Right cardiac atrium (tissue), 5 donors: ENCODE measurements at regions not wholly inside any gene's neighbourhood (a gene's known extent, or its start where the extent isn't known, plus 50 kb on each side); places are given as distances from the start of the nearest gene placed in this dataset.
"Not testable (repeated sequence)": the region's sequence is repeated elsewhere in the genome, so short reads cannot be mapped to it uniquely, and the experiment has no call there.

Source experiments
- ATAC-seq, 2 donors: fragments of 200-7000 bp; cut with Tn5 transposase; one replicate each; pipeline versions ENCODE4 v1.8.0 to v1.9.1; 2020; ENCODE audit warnings: moderate library complexity in 2 of 2, mild to moderate bottlenecking in 1 of 2
- DNase-seq, 3 donors: peaks; one replicate each; pipeline ENCODE4 v3.0.0-alpha.2; 2020
- H3K27ac ChIP-seq: one replicate; pipeline ENCODE4 v1.5.1; 2013; ENCODE audit warnings: mild to moderate bottlenecking, low read length, control low read depth, moderate library complexity
- H3K27me3 ChIP-seq: one replicate; pipeline ENCODE4 v1.6.1; 2013; ENCODE audit not compliant: control insufficient read depth, insufficient read depth
- H3K4me1 ChIP-seq: one replicate; pipeline ENCODE4 v1.6.1; 2013; ENCODE audit warnings: low read length; ENCODE audit not compliant: control insufficient read depth, insufficient read depth
- H3K4me3 ChIP-seq: one replicate; pipeline ENCODE4 v1.5.1; 2013; ENCODE audit warnings: low read length, control low read depth
- H3K9me3 ChIP-seq: one replicate; pipeline ENCODE4 v1.6.1; 2013; ENCODE audit warnings: low read length; ENCODE audit not compliant: control insufficient read depth
- WGBS: extraction: QIAGEN DNeasy Blood & Tissue Kit; methylation state at CpG from one replicate; pipeline ENCODE4 v1.1.7; 2013; 5-methylcytosine and 5-hydroxymethylcytosine counted together
- intact Hi-C, 4 donors: fragments of 100-400 bp; cut with DNase I; formaldehyde crosslinking; loops; one replicate each; pipeline versions ENCODE4 v1.11.0 to v1.14.0; 2022 to 2023
- donor health status: healthy with polysubstance abuse.
- donor health status: DM: no; HTN: yes; CAD: no.
- donor health status: DM: no; HTN: no; CAD: no.
- donor health status: DM: no; HTN: yes; CAD: no; lungs with severe emphysema.
- donor health status: DM: yes; HTN: yes; CAD: no.

DNA sequence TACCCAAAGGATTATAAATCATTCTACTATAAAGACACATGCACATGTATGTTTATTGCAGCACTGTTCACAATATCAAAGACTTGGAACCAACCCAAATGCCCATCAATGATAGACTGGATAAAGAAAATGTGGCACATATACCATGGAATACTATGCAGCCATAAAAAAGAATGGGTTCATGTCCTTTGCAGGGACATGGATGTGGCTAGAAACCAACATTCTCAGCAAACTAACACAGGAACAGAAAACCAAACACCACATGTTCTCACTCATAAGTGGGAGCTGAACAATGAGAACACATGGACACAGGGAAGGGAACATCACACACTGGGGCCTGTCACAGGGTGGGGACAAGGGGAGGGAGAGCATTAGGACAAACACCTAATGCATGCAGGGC, 145.9 kb upstream of the RFC3 start:
- DNase-seq, H3K4me3 ChIP-seq, H3K9me3 ChIP-seq, H3K27me3 ChIP-seq, intact Hi-C loops, H3K27ac ChIP-seq, H3K4me1 ChIP-seq, ATAC-seq: not testable (repeated sequence)

GRCh38 chr13:33676045-33676989, 141.6 kb upstream of the RFC3 start:
- H3K4me3 ChIP-seq: peak overlapping the region; percentile 79
- H3K9me3 ChIP-seq: no peaks in the 10 kb centered on the region
- intact Hi-C loops: loop anchor here in 1 of 4 donors (5.0 kb wide), 1 partner anchor 49 kb away; no protein-coding TSS in a partner anchor
- DNase-seq: peak; percentile 52 to 80 (median 59)
- no peaks in the 10 kb centered on the region for H3K27me3 ChIP-seq
- WGBS: 7% methylated on average over 13 of the region's 13 CpGs
- peak; percentile 95 to 97 for ATAC-seq
- H3K4me1 ChIP-seq: peaks cover 5% of the 10 kb centered on the region
- peak overlapping the region; percentile 63 for H3K27ac ChIP-seq

- Histone ChIP-seq H3K4me3 (peak overlapping the region; percentile 79), H3K9me3 (no peaks in the 10 kb centered on the region), H3K27ac (no peak overlapping the region), H3K4me1 (peaks cover 5% of the 10 kb centered on the region), H3K27me3 (no peaks in the 10 kb centered on the region)
- 57% methylated on average over 1 of the region's 1 CpG for WGBS
- no peak for ATAC-seq
- no peak for DNase-seq
- intact Hi-C loops: loop anchor here in 1 of 4 donors (5.0 kb wide), 1 partner anchor 50 kb away; no protein-coding TSS in a partner anchor
Measured at GRCh38 chr13:33677215-33677614, 140.7 kb upstream of the RFC3 start.

GRCh38 chr13:33678084-33678483, 139.9 kb upstream of the RFC3 start:
- H3K27ac ChIP-seq: no peak overlapping the region
- H3K4me3 ChIP-seq: no peak overlapping the region
- H3K9me3 ChIP-seq: no peaks in the 10 kb centered on the region
- ATAC-seq (no peak), DNase-seq (no peak)
- no peaks in the 10 kb centered on the region for H3K27me3 ChIP-seq
- 86% methylated on average over 9 of the region's 9 CpGs for WGBS
- peaks cover 5% of the 10 kb centered on the region for H3K4me1 ChIP-seq
- intact Hi-C loops: loop anchor here in 1 of 4 donors (5.0 kb wide), 1 partner anchor 51 kb away; no protein-coding TSS in a partner anchor

DNA sequence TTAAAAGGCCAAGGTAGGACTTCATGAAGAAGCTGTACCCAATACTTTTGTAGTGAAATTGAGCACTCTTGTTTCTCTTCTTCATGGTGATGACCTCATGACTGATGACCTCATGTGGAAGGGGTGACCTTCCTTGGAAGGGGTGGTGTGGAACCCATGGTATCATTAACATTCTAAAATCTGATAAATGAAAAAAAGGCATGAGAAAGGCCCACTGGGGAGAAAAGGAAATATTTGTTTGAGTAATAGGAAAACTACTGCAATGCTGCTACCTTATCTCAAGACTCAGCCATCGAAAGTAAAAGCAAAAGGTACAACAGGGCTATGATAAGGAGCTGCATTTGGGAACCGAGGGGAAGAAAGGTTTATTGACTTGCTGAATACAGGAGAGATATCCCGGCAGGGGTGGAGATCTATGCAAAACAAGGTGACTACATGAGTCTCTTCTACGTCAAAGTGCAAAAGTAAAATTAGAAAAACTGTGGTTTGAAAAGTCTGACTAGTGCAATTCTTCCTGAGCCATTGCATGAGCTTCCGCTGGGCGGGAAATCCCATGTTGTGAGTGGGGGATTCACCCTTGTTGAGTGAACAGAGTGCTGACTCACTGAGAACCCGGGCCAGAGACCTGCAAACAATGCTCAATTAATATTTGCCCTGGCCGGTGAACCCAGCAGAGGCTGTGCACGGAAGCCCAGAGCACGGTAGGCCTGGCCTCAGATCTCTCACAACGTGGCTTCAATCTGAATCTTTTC, 138.9 kb upstream of the RFC3 start:
- no peaks in the 10 kb centered on the region for H3K9me3 ChIP-seq
- peaks cover 5% of the 10 kb centered on the region for H3K4me1 ChIP-seq
- 47% methylated on average over 11 of the region's 11 CpGs for WGBS
- H3K27ac ChIP-seq: peak overlapping the region; percentile 45
- no peak overlapping the region for H3K4me3 ChIP-seq
- DNase-seq (peak; percentile 67 to 75 (median 69)), ATAC-seq (peak; percentile 69 to 88)
- no peaks in the 10 kb centered on the region for H3K27me3 ChIP-seq
- intact Hi-C loops: loop anchor here in 1 of 4 donors (5.0 kb wide), 1 partner anchor 52 kb away; no protein-coding TSS in a partner anchor

- intact Hi-C loops: loop anchor here in 1 of 4 donors (5.0 kb wide), 1 partner anchor 52 kb away; no protein-coding TSS in a partner anchor
- peaks cover 5% of the 10 kb centered on the region for H3K4me1 ChIP-seq
- DNase-seq (no peak), ATAC-seq (no peak)
- H3K9me3 ChIP-seq: no peaks in the 10 kb centered on the region
- no peak overlapping the region for H3K4me3 ChIP-seq
- H3K27ac ChIP-seq: no peak overlapping the region
- WGBS: 87% methylated on average over 1 of the region's 1 CpG
- no peaks in the 10 kb centered on the region for H3K27me3 ChIP-seq
Measured at GRCh38 chr13:33679658-33680012, 138.3 kb upstream of the RFC3 start.

DNA sequence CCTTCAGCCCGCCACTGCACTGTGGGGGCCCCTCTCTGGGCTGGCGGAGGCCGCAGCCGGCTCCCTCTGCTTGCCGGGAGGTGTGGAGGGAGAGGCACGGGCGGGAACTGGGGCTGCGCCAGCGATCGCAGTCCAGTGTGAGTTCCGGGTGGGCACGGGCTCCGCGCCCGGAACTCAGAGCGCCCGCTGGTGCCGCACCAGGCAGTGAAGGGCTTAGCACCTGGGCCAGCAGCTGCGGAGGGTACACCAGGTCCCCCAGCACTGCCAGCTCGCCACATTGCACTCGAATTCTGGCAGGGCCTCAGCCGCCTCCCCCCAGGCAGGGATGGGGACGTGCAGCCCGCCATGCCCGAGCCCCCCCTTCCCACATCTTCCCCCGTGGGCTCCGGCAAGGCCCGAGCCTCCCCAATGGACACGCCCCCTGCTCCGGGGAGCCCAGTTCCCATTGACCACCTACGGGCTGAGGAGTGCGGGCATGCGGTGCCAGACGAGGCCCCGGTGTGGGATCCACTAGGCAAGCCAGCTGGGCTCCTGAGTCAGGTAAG, 135.9 kb upstream of the RFC3 start:
- Histone ChIP-seq H3K4me1 (peaks cover 2% of the 10 kb centered on the region), H3K27me3 (no peaks in the 10 kb centered on the region), H3K27ac (no peak overlapping the region), H3K9me3 (no peaks in the 10 kb centered on the region), H3K4me3 (no peak overlapping the region)
- 96% methylated on average over 35 of the region's 35 CpGs for whole genome bisulfite sequencing
- DNase-seq: peak in 2 of 3 donors; percentile 42 to 46
- ATAC-seq: no peak
- intact Hi-C loops: no loop called here

- ATAC-seq, H3K27ac ChIP-seq, H3K27me3 ChIP-seq, intact Hi-C loops, H3K9me3 ChIP-seq, DNase-seq, H3K4me1 ChIP-seq, H3K4me3 ChIP-seq: not testable (repeated sequence)
- 81% methylated on average over 5 of the region's 5 CpGs for WGBS
Measured at GRCh38 chr13:33682646-33683045, 135.3 kb upstream of the RFC3 start.

DNA sequence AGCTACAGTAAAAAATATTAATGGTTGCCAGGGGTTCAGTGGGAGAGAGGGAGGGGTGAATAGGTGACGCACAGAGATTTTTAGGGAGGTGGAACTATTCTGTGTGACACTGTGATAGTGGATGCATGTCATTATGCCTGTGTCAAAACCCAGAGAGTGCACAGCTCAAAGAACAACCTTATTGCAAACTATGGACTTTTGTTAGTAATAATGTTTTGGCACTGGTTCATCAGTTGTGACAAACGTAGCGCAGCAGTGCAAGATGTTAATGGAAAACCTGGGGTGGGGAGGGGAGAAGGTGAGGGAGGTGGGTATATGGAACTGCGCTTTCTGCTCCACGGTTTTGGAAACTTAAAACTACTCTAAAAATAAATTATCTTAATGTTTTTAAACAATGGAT, 134.6 kb upstream of the RFC3 start:
- no peaks in the 10 kb centered on the region for H3K9me3 ChIP-seq
- H3K27me3 ChIP-seq: no peaks in the 10 kb centered on the region
- ATAC-seq (no peak), DNase-seq (no peak)
- WGBS: 85% methylated on average over 5 of the region's 5 CpGs
- H3K4me1 ChIP-seq: peaks cover 2% of the 10 kb centered on the region
- intact Hi-C loops: no loop called here
- H3K27ac ChIP-seq: no peak overlapping the region
- no peak overlapping the region for H3K4me3 ChIP-seq

DNA sequence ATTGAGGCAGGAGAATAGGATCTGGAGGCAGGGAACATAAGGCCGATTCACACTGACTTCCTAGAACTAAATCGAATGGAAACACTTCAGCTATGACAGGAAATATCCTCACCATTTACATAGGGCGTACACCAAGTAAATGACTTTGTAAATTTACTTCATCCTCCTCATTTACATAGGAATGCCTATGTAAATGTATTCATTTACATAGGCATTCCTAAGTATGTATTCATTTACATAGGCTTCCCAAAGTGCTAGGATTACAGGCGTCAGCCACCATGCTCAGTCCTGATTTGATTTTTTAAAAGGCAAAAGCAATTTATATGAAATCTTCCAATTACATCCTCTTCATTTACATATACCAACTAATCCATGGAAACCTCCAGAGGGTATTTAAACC, 133.1 kb upstream of the RFC3 start:
- ATAC-seq (no peak), DNase-seq (no peak)
- WGBS: 72% methylated on average over 4 of the region's 4 CpGs
- Histone ChIP-seq H3K4me3 (no peak overlapping the region), H3K27me3 (no peaks in the 10 kb centered on the region), H3K9me3 (no peaks in the 10 kb centered on the region), H3K4me1 (no peaks in the 10 kb centered on the region), H3K27ac (no peak overlapping the region)
- intact Hi-C loops: no loop called here
